Activated naive CD4-positive, alpha-beta T cell treated with anti-CD3 and anti-CD28 coated beads, Interleukin-2, amount 10 ng/mL, durations not matched to agents 7 days and 5 days (primary cell): ENCODE measurements at regions not wholly inside any gene's neighbourhood (a gene's known extent, or its start where the extent isn't known, plus 50 kb on each side); places are given as distances from the start of the nearest gene placed in this dataset.

Source experiments
- CTCF ChIA-PET: fragments of 350-600 bp; sonication (Branson Sonifier 250); formaldehyde crosslinking; loops from one replicate; lab custom pipeline; 2021; ENCODE audit warnings: antibody characterized with exemption; lab: Charles Lee
- DNase-seq: peaks from one replicate; pipeline ENCODE4 v3.0.0-alpha.2; 2020
- H3K27ac Mint-ChIP-seq: one replicate; pipeline ENCODE4 v1.8.0; 2021; ENCODE audit warnings: mild to moderate bottlenecking, moderate library complexity, mixed read lengths
- H3K27me3 Mint-ChIP-seq: one replicate; pipeline ENCODE4 v1.8.0; 2021; ENCODE audit warnings: mild to moderate bottlenecking, mixed read lengths
- H3K36me3 Mint-ChIP-seq: one replicate; pipeline ENCODE4 v1.8.0; 2021; ENCODE audit warnings: mixed read lengths
- H3K4me1 Mint-ChIP-seq: one replicate; pipeline ENCODE4 v1.8.0; 2021; ENCODE audit warnings: mixed read lengths
- H3K4me3 Mint-ChIP-seq: one replicate; pipeline ENCODE4 v1.8.0; 2021; ENCODE audit warnings: mild to moderate bottlenecking, moderate library complexity, mixed read lengths
- H3K9me3 Mint-ChIP-seq: one replicate; pipeline ENCODE4 v1.8.0; 2021; ENCODE audit warnings: mixed read lengths

GRCh38 chr13:76053181-76053580 is 417.1 kb downstream of the LMO7 start:
- DNase-seq: no peak
- CTCF ChIA-PET: no interaction called here
- no peak overlapping the region for H3K27ac Mint-ChIP-seq
- no peaks in the 10 kb centered on the region for H3K36me3 Mint-ChIP-seq
- no peaks in the 10 kb centered on the region for H3K27me3 Mint-ChIP-seq
- H3K4me3 Mint-ChIP-seq: no peak overlapping the region
- no peaks in the 10 kb centered on the region for H3K4me1 Mint-ChIP-seq
- H3K9me3 Mint-ChIP-seq: no peaks in the 10 kb centered on the region

GRCh38 chr13:76049376-76049746 is 413.2 kb downstream of the LMO7 start:
- no peaks in the 10 kb centered on the region for H3K9me3 Mint-ChIP-seq
- H3K4me1 Mint-ChIP-seq: no peaks in the 10 kb centered on the region
- H3K4me3 Mint-ChIP-seq: no peak overlapping the region
- CTCF ChIA-PET: no interaction called here
- no peak for DNase-seq
- H3K36me3 Mint-ChIP-seq: no peaks in the 10 kb centered on the region
- H3K27ac Mint-ChIP-seq: no peak overlapping the region
- H3K27me3 Mint-ChIP-seq: no peaks in the 10 kb centered on the region

GRCh38 chr13:76048675-76049375 is 412.7 kb downstream of the LMO7 start:
- CTCF ChIA-PET: no interaction called here
- Mint-ChIP-seq H3K27ac (no peak overlapping the region), H3K4me3 (no peak overlapping the region), H3K4me1 (no peaks in the 10 kb centered on the region), H3K9me3 (no peaks in the 10 kb centered on the region), H3K36me3 (no peaks in the 10 kb centered on the region), H3K27me3 (no peaks in the 10 kb centered on the region)
- no peak for DNase-seq

- Mint-ChIP-seq H3K27ac (no peak overlapping the region), H3K4me3 (no peak overlapping the region), H3K9me3 (no peaks in the 10 kb centered on the region), H3K36me3 (no peaks in the 10 kb centered on the region), H3K27me3 (no peaks in the 10 kb centered on the region), H3K4me1 (no peaks in the 10 kb centered on the region)
- CTCF ChIA-PET: no interaction called here
- no peak for DNase-seq
Observed at GRCh38 chr13:76048131-76048530, 412.0 kb downstream of the LMO7 start.

GRCh38 chr13:76043874-76044273 is 407.7 kb downstream of the LMO7 start:
- Mint-ChIP-seq H3K9me3 (no peaks in the 10 kb centered on the region), H3K4me1 (no peaks in the 10 kb centered on the region), H3K27ac (no peak overlapping the region), H3K36me3 (no peaks in the 10 kb centered on the region), H3K4me3 (no peak overlapping the region), H3K27me3 (no peaks in the 10 kb centered on the region)
- CTCF ChIA-PET: no interaction called here
- no peak for DNase-seq

- Mint-ChIP-seq H3K27ac (no peak overlapping the region), H3K27me3 (no peaks in the 10 kb centered on the region), H3K9me3 (no peaks in the 10 kb centered on the region), H3K4me3 (no peak overlapping the region), H3K4me1 (no peaks in the 10 kb centered on the region), H3K36me3 (no peaks in the 10 kb centered on the region)
- CTCF ChIA-PET: no interaction called here
- DNase-seq: no peak
Observed at GRCh38 chr13:76038920-76039716, 403.0 kb downstream of the LMO7 start.

- no peak overlapping the region for H3K27ac Mint-ChIP-seq
Observed at GRCh38 chr13:76036176-76036575, 400.0 kb downstream of the LMO7 start.

GRCh38 chr13:76035711-76036110 is 399.6 kb downstream of the LMO7 start:
- Mint-ChIP-seq H3K9me3 (no peaks in the 10 kb centered on the region), H3K27ac (no peak overlapping the region), H3K4me3 (no peak overlapping the region), H3K27me3 (no peaks in the 10 kb centered on the region), H3K4me1 (no peaks in the 10 kb centered on the region), H3K36me3 (no peaks in the 10 kb centered on the region)
- no peak for DNase-seq
- CTCF ChIA-PET: no interaction called here

More at GRCh38 chr13:76036176-76036575, 400.0 kb downstream of the LMO7 start:
- Mint-ChIP-seq H3K4me1 (no peaks in the 10 kb centered on the region), H3K27me3 (no peaks in the 10 kb centered on the region), H3K9me3 (no peaks in the 10 kb centered on the region), H3K36me3 (no peaks in the 10 kb centered on the region), H3K4me3 (no peak overlapping the region)
- CTCF ChIA-PET: no interaction called here
- no peak for DNase-seq

- CTCF ChIA-PET: interaction anchor here (1.7 kb wide), 1 partner anchor 13 kb away, joined by 6 read pairs; no protein-coding TSS in a partner anchor
- H3K4me1 Mint-ChIP-seq: no peaks in the 10 kb centered on the region
- H3K36me3 Mint-ChIP-seq: no peaks in the 10 kb centered on the region
- DNase-seq: no peak
- no peak overlapping the region for H3K27ac Mint-ChIP-seq
- no peaks in the 10 kb centered on the region for H3K9me3 Mint-ChIP-seq
- no peak overlapping the region for H3K4me3 Mint-ChIP-seq
- no peaks in the 10 kb centered on the region for H3K27me3 Mint-ChIP-seq
Observed at GRCh38 chr13:76029706-76030105, 393.6 kb downstream of the LMO7 start.

- Mint-ChIP-seq H3K4me1 (no peaks in the 10 kb centered on the region), H3K4me3 (no peak overlapping the region), H3K36me3 (no peaks in the 10 kb centered on the region), H3K27ac (no peak overlapping the region), H3K9me3 (no peaks in the 10 kb centered on the region), H3K27me3 (no peaks in the 10 kb centered on the region)
- no peak for DNase-seq
- CTCF ChIA-PET: no interaction called here
Observed at GRCh38 chr13:76029088-76029487, 393.0 kb downstream of the LMO7 start.

- CTCF ChIA-PET: interaction anchor here (0.5 kb wide), 1 partner anchor 218 kb away, joined by 3 read pairs; no protein-coding TSS in a partner anchor
- H3K27me3 Mint-ChIP-seq: no peaks in the 10 kb centered on the region
- no peaks in the 10 kb centered on the region for H3K9me3 Mint-ChIP-seq
- H3K4me1 Mint-ChIP-seq: no peaks in the 10 kb centered on the region
- no peaks in the 10 kb centered on the region for H3K36me3 Mint-ChIP-seq
- no peak for DNase-seq
- H3K4me3 Mint-ChIP-seq: no peak overlapping the region
- H3K27ac Mint-ChIP-seq: no peak overlapping the region
Observed at GRCh38 chr13:76027131-76027530, 391.0 kb downstream of the LMO7 start.

GRCh38 chr13:76025392-76025791 is 389.3 kb downstream of the LMO7 start:
- H3K9me3 Mint-ChIP-seq: no peaks in the 10 kb centered on the region
- no peak for DNase-seq
- no peak overlapping the region for H3K27ac Mint-ChIP-seq
- no peak overlapping the region for H3K4me3 Mint-ChIP-seq
- no peaks in the 10 kb centered on the region for H3K36me3 Mint-ChIP-seq
- CTCF ChIA-PET: no interaction called here
- H3K4me1 Mint-ChIP-seq: no peaks in the 10 kb centered on the region
- H3K27me3 Mint-ChIP-seq: no peaks in the 10 kb centered on the region

- CTCF ChIA-PET: no interaction called here
Observed at GRCh38 chr13:76024151-76024550, 388.0 kb downstream of the LMO7 start.

GRCh38 chr13:76023652-76024051 is 387.5 kb downstream of the LMO7 start:
- H3K4me1 Mint-ChIP-seq: no peaks in the 10 kb centered on the region

More at GRCh38 chr13:76024151-76024550, 388.0 kb downstream of the LMO7 start:
- H3K36me3 Mint-ChIP-seq: no peaks in the 10 kb centered on the region
- no peaks in the 10 kb centered on the region for H3K4me1 Mint-ChIP-seq
- no peak overlapping the region for H3K27ac Mint-ChIP-seq
- no peaks in the 10 kb centered on the region for H3K27me3 Mint-ChIP-seq
- no peak overlapping the region for H3K4me3 Mint-ChIP-seq
- DNase-seq: no peak
- H3K9me3 Mint-ChIP-seq: no peaks in the 10 kb centered on the region

GRCh38 chr13:76020421-76020955 is 384.4 kb downstream of the LMO7 start:
- Mint-ChIP-seq H3K4me3 (no peak overlapping the region), H3K4me1 (no peaks in the 10 kb centered on the region), H3K36me3 (no peaks in the 10 kb centered on the region), H3K27me3 (no peaks in the 10 kb centered on the region), H3K9me3 (no peaks in the 10 kb centered on the region), H3K27ac (no peak overlapping the region)
- DNase-seq: no peak
- CTCF ChIA-PET: no interaction called here

More at GRCh38 chr13:76023652-76024051, 387.5 kb downstream of the LMO7 start:
- CTCF ChIA-PET: no interaction called here
- no peak overlapping the region for H3K27ac Mint-ChIP-seq
- H3K4me3 Mint-ChIP-seq: no peak overlapping the region
- H3K36me3 Mint-ChIP-seq: no peaks in the 10 kb centered on the region
- H3K9me3 Mint-ChIP-seq: no peaks in the 10 kb centered on the region
- no peaks in the 10 kb centered on the region for H3K27me3 Mint-ChIP-seq
- no peak for DNase-seq
